GM18909 (cell line): ENCODE measurements at regions not wholly inside any gene's neighbourhood (a gene's known extent, or its start where the extent isn't known, plus 50 kb on each side); places are given as distances from the start of the nearest gene placed in this dataset.
"Not testable (repeated sequence)": the region's sequence is repeated elsewhere in the genome, so short reads cannot be mapped to it uniquely, and the experiment has no call there.

Source experiments
- ATAC-seq: cut with Tn5 transposase; IDR thresholded peaks from one replicate; pipeline ENCODE4 v1.9.1; 2021; ENCODE audit warnings: mild to moderate bottlenecking; ENCODE audit not compliant: unreplicated experiment, poor library complexity

DNA sequence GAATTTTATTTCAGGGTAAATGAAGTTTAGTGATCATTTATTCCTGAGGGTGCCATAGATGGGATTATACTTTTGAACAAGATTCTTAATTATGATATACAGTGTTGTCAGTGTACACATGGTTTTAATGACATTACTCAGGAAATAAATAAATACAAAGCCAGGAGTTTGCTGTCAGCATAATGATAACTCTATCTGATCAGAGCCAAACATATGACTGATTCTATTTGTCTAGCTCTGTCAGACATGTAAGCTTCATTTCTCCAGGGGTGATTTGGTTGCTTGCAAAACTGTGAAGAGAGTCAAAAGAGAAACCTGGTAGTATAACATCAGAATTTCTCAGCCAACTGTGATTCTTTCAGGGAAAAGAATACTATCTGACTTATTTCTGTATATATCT lies 1425.8 kb upstream of the C9orf72 start:
- ATAC-seq, result no peak

DNA sequence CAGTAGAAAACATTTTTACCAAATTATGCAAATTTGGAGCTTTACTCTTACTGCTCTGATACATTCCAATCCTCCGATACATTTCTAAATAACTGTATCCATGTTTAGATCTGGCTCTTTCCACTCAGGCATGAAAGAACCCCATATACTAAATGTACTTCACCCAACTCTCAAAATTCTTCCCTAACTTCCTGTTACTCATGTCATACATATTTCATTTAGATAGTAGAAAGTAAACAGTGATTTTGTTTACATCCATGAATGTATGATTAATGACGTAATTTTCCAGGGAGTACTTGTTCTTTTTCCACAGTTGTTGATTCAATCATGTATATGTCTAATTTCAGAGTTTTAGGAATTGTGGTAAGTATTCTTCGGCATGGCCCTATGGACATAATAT lies 1426.5 kb upstream of the C9orf72 start:
- no peak for ATAC-seq

GRCh38 chr9:29001006-29001405 lies 1427.7 kb upstream of the C9orf72 start:
- ATAC-seq, result no peak

- no peak for ATAC-seq
These were observed 1431.7 kb upstream of the C9orf72 start for GRCh38 chr9:29004988-29005387.

DNA sequence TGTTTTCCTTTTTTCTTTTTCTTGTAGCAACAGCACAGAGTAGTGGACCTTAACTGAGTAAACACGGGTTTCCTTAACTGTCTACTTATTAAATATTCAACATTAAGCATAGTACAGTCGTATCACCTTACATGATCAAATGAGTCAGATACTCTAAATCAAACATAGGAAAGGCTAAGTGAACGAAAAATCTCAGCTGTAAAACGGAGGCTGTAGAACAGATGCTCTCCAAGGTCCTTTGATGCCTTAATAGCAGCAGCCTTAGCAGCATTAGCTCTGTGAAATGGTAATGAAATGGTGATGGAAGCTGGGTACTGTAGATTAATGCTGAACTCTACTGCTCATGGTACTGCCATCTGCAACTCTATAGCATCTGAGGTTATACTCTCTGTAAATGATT lies 1433.3 kb upstream of the C9orf72 start:
- ATAC-seq, result no peak

DNA sequence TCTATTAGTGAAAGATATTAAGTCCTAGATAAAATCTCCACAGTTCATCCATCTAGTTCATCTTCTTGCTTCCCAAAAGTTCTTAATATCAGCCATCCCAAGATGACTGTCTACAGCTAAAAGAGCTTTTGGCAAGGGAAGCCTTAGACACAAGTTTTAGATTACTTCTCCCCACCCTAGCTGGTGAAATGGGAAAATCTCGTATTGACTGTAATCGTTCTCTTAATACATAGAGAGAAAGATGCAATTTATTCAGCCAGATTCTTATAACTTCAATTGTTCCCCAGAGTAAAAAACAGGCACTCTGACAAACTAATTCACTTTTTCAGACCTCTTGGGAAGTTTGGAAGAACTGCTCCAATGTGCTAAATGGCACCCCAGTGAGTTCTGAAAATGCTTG lies 1439.6 kb upstream of the C9orf72 start:
- no peak for ATAC-seq

- ATAC-seq, result no peak
These were observed 1448.4 kb upstream of the C9orf72 start for GRCh38 chr9:29021632-29022031.

- no peak for ATAC-seq
These were observed 1465.1 kb upstream of the C9orf72 start for GRCh38 chr9:29038332-29038731.

GRCh38 chr9:29039258-29039657 lies 1466.0 kb upstream of the C9orf72 start:
- ATAC-seq, result no peak

- ATAC-seq, result no peak
These were observed 1469.8 kb upstream of the C9orf72 start for GRCh38 chr9:29043072-29043471.

DNA sequence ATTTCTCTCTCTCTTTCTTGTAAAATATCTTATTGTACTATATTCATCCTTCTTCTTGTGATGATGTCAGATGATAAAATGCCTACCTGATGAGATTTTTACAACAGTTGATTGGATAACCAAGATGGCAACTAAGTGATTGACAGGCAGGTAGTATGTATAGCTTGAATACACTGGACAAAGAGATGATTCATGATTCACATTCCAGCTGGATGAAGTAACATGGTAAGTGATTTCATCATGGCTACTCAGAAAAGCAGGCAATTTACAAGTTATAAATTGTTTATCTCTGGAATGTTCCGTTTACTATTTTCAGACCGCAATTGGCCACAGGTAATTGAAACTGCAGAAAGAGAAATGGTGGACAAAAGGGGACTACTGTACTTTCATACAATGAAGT lies 1471.7 kb upstream of the C9orf72 start:
- no peak for ATAC-seq

DNA sequence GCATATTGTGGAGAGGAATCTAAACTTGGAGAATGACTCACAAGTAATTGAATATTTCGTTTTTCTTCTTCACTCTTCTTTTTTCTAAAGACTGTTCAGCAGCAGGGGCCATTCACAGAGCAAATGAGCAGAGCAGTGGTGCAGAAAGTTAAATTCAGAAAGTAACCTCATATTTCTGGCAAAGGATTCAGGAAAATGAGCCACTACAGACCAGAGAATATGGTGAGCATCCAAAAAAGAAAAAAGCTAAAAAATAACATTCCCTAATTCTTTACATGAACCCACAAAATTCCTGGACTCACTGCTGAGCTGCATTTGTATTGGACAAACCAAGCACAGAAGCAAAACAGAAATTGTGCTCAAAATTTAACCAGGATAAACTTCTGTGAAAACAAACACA lies 1486.8 kb upstream of the C9orf72 start:
- ATAC-seq, result no peak

- no peak for ATAC-seq
These were observed 1489.2 kb upstream of the C9orf72 start for GRCh38 chr9:29062446-29062845.

DNA sequence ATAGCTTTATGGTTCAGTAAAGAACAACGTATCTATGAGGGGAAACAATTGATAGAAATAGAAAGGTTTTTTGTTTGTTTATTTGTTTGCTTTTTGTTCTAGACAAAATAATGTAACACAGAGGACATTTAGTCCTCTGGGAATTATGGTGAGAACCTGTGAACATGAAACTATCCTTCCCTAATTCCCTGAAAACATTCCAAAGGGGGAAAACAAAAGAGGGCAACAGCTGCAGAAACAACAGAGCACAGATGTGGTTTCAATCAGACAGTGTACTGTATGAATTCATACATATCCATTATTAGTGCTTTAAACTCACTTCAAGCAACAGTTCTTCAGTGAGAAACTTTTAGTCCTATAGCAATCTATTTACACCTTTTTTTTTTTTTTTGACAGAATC lies 1489.8 kb upstream of the C9orf72 start:
- no peak for ATAC-seq

GRCh38 chr9:29066141-29066640 lies 1492.9 kb upstream of the C9orf72 start:
- no peak for ATAC-seq

GRCh38 chr9:29068461-29068860 lies 1495.2 kb upstream of the C9orf72 start:
- no peak for ATAC-seq

GRCh38 chr9:29069376-29069775 lies 1496.1 kb upstream of the C9orf72 start:
- no peak for ATAC-seq

- ATAC-seq, result no peak
These were observed 1504.9 kb upstream of the C9orf72 start for GRCh38 chr9:29078063-29078666.

DNA sequence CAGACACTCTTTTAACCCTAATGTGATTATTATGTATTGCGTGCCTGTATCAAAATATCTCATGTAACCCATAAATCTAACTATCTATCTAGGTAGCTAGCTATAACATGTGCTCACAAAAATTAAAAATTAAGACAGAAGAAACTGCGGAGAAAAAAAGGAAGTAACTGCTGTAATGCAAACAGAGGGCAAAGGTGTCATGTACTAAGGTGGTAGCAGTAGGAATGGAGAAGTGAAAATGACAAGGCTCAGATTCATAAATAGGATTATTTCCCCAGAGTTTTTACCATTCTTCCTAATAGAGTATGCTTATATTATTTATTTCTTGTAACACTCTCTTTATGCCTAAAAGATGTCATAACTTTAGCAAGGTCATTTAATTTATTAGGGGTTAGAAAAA lies 1527.5 kb upstream of the C9orf72 start:
- ATAC-seq, result no peak

GRCh38 chr9:29104166-29104565 lies 1530.9 kb upstream of the C9orf72 start:
- not testable (repeated sequence) for ATAC-seq

- ATAC-seq, result no peak
These were observed 1545.3 kb upstream of the C9orf72 start for GRCh38 chr9:29118555-29118954.

- no peak for ATAC-seq
These were observed 1553.5 kb upstream of the C9orf72 start for GRCh38 chr9:29126783-29127182.

DNA sequence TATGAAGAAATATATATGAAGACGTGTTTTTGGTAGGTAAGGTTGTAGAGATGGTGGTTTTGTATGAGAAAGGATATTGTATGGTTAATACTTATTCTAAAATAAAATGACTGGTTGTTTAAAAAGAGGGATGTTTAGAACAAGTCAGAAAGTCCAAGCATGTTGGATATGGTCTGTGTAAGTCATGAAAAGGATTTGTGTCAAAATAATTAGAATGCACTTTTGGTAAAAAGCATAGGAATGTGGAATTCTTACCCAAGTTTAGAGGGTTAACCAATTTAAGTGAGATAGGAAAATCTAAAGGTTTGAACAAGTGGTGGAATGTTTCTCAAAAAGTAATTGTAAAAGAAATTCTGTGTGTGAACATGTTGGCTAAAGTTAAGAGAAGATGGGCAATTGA lies 1556.5 kb upstream of the C9orf72 start:
- ATAC-seq, result no peak
